GM04503 (cell line): ENCODE measurements at regions not wholly inside any gene's neighbourhood (a gene's known extent, or its start where the extent isn't known, plus 50 kb on each side); places are given as distances from the start of the nearest gene placed in this dataset.
"Not testable (repeated sequence)": the region's sequence is repeated elsewhere in the genome, so short reads cannot be mapped to it uniquely, and the experiment has no call there.

Experiments
- DNase-seq: peaks from one replicate; pipeline ENCODE4 v3.0.0-alpha.2; 2012; ENCODE audit warnings: low read depth

GRCh38 chr1:241447031-241447644 is 72.4 kb downstream of the FH start:
- no peak for DNase-seq

- DNase-seq = no peak
Measured at GRCh38 chr1:241444836-241445235, 74.7 kb downstream of the FH start.

GRCh38 chr1:241443561-241443960 is 76.0 kb downstream of the FH start:
- no peak for DNase-seq

GRCh38 chr1:241442686-241443085 is 76.9 kb downstream of the FH start:
- DNase-seq = no peak

- DNase-seq = no peak
Measured at GRCh38 chr1:241440904-241441303, 78.7 kb downstream of the FH start.

GRCh38 chr1:241438686-241439085 is 80.9 kb downstream of the FH start:
- not testable (repeated sequence) for DNase-seq

GRCh38 chr1:241432241-241432640 is 75.2 kb upstream of the RGS7 start:
- no peak for DNase-seq

- not testable (repeated sequence) for DNase-seq
Measured at GRCh38 chr1:241425091-241425490, 68.1 kb upstream of the RGS7 start.

- DNase-seq = no peak
Measured at GRCh38 chr1:241424480-241424971, 67.5 kb upstream of the RGS7 start.

GRCh38 chr1:241423541-241424479 is 66.8 kb upstream of the RGS7 start:
- DNase-seq = no peak

- no peak for DNase-seq
Measured at GRCh38 chr1:241422470-241422869, 65.5 kb upstream of the RGS7 start.

- DNase-seq = no peak
Measured at GRCh38 chr1:241419986-241420385, 63.0 kb upstream of the RGS7 start.

GRCh38 chr1:241417258-241417657 is 60.3 kb upstream of the RGS7 start:
- DNase-seq = no peak

GRCh38 chr1:241413974-241414373 is 57.0 kb upstream of the RGS7 start:
- DNase-seq = no peak

- DNase-seq = peak; percentile 76
Measured at GRCh38 chr1:241413386-241413785, 56.4 kb upstream of the RGS7 start.

- DNase-seq = no peak
Measured at GRCh38 chr1:241412646-241413045, 55.6 kb upstream of the RGS7 start.

GRCh38 chr1:241411776-241412338 is 54.9 kb upstream of the RGS7 start:
- DNase-seq = peak; percentile 14

- DNase-seq = peak; percentile 66
Measured at GRCh38 chr1:241411056-241411775, 54.2 kb upstream of the RGS7 start.

- DNase-seq = no peak
Measured at GRCh38 chr1:241408170-241408569, 51.2 kb upstream of the RGS7 start.
